ENCODE measurements at regions not wholly inside any gene's neighbourhood (a gene's known extent, or its start where the extent isn't known, plus 50 kb on each side); places are given as distances from the start of the nearest gene placed in this dataset.
A peak's percentile ranks its signal among the peaks of the same experiment; 100 is the strongest.

DNA sequence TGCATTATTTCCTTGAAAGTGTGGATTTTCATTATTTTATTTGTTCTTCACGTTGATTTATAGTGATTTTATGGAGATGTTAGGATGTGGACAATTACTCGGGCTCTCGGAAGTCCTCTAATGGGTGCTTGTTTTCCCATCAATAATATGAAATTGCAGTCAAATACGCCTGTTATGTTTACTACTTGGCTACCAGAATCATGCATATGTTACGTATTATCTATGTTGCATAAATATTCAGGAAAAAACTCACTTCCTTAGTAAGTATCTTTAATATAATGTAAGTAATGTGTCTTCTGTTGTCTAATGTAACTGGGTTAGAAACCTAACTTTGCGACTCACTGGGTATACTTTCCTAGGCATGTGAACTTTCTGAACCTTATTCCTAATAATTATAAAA lies 823.4 kb upstream of the CHORDC1 start:
- TF ChIP-seq, protein P1, sequence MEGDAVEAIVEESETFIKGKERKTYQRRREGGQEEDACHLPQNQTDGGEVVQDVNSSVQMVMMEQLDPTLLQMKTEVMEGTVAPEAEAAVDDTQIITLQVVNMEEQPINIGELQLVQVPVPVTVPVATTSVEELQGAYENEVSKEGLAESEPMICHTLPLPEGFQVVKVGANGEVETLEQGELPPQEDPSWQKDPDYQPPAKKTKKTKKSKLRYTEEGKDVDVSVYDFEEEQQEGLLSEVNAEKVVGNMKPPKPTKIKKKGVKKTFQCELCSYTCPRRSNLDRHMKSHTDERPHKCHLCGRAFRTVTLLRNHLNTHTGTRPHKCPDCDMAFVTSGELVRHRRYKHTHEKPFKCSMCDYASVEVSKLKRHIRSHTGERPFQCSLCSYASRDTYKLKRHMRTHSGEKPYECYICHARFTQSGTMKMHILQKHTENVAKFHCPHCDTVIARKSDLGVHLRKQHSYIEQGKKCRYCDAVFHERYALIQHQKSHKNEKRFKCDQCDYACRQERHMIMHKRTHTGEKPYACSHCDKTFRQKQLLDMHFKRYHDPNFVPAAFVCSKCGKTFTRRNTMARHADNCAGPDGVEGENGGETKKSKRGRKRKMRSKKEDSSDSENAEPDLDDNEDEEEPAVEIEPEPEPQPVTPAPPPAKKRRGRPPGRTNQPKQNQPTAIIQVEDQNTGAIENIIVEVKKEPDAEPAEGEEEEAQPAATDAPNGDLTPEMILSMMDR (IDR thresholded peaks at IDR 0.05) = no peak

DNA sequence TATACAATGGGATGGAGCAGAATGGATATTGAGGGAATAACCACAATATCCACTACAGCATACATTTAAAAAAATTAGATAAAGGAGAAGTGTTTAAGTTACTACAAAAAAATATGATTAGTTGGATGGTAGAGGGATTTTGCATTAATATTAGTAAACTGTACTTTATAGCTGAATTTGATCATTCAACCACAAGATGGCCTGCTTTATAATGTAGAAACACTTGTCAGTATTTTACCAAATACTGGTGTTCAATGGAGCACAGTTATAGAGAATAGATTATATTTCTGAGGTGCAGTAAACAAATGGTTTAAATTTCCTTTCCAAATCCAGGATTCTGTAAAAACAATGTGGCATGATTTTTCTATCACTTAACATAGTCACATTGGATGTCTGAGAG lies 818.8 kb upstream of the CHORDC1 start:
- TF ChIP-seq, protein P1 (IDR thresholded peaks at IDR 0.05) = peak; percentile 35

DNA sequence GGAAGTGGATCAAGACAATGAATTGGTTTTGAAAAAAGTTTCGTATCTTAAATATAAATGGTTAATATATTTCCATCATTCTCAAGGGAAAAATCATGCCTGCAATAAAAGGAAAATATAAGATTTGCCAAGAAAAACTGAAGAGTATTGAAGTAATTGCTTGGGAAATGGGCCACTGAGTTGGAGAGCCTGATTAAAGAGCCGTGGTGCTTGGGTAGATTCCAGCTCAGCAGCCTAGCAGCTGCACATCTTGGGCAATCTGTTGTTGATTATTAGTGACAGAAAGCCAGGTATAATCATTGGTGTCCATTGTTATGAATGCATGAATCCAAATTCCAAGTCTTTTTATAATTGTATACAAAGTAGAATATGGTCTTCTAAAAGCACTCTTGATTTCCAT lies 800.9 kb upstream of the CHORDC1 start:
- TF ChIP-seq, protein P1 (IDR thresholded peaks at IDR 0.05) = no peak

DNA sequence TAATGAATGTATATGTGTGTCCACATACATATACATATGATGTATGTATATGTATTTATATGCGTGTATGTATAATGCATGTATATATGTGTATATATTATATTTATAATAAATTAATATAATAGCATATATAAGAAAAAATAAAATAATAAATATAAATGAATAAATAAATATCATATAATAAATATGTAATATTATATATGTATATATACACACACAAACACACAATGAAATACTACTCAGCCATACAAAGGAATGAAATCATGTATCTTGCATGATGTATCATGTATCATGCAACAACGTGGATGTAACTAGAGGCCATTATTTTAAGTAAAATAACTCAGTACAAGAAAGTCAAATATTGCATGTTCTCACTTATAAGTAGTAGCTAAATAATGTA lies 788.7 kb upstream of the CHORDC1 start:
- TF ChIP-seq, protein P1 (IDR thresholded peaks at IDR 0.05) = no peak

DNA sequence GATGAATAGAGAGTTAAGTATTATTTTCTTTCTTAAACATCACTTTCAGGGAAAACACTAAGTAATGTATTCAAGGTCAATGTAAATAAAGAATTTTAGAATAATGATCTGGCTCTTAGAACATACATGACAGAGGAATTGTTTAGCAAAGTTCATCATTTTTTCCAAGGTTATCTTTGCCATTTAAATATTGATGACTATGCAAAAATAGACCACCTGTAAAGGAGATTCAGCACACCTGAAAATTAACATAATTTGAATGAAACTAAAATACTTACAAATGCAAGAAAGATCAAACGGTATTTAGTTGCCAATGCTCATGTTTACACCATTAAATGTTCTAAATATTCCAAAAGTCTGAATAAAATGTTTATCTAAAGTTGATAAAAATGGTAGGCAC lies 782.6 kb upstream of the CHORDC1 start:
- TF ChIP-seq, protein P1 (IDR thresholded peaks at IDR 0.05) = no peak

DNA sequence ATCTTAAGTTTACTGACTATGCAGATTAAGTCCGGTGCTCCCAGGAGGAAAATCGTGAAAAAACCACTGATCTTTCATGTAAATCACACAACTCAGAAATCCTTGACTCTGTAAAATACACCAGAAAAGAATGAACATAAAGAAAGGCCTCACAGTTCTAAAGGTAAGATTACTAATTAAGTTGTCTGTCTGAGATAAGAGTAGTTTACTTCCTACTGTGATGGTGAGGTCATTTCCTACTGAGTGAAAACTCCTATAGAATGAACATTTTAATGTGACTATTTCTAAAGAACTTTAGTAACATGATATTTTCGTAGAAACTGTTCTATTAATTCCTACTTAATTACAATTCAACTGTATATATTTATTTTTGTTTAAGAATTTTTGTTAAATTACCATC lies 774.4 kb upstream of the CHORDC1 start:
- TF ChIP-seq, protein P1 (IDR thresholded peaks at IDR 0.05) = no peak

DNA sequence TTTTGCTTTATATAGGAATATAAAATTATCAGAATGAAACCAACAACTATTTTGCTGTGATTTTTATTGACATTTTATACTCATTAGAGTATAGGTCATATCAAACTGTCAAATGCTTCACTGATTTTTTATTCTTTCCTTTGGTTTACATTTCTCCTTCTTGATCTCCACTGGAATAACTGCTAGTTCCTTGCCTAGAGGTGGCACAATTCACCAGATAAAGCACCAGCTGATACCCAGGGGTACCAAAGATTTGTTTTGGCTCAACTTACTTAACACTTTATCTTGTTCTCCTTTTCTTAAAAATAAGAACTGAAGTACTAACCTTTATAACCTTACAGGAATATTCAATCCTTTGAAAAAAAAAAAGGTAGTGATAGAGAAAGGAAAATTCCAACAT lies 725.1 kb upstream of the CHORDC1 start:
- TF ChIP-seq, protein P1 (IDR thresholded peaks at IDR 0.05) = no peak; the same call in 1 of the 2 replicates

DNA sequence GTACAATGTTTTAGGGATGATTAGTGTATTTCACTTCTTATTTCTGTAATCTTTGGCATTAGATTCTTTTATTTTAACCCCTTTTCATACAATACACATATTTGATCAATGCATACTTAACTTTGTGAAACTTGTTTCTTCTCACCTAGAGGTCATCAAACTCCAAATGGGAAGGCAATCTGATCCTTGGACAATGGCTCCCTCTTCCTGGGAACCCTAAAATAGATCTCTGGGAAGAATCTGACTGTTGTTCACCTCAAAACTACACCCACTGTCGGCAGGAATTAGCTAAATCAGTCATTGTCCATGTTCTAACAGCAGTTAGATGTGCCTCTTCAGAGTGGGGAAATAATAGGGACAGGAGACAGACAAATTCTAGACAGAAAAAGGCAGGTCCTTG lies 707.4 kb upstream of the CHORDC1 start:
- TF ChIP-seq, protein P1 (IDR thresholded peaks at IDR 0.05) = no peak

All from LNCAP (cell line).